OCI-LY3 (cell line): ENCODE measurements at regions not wholly inside any gene's neighbourhood (a gene's known extent, or its start where the extent isn't known, plus 50 kb on each side); places are given as distances from the start of the nearest gene placed in this dataset.

Source experiments
- H2AFZ ChIP-seq: fragments of 200-600, 300-600 bp; shearing (Covaris generic); 2 replicates; pipeline ENCODE4 v1.6.0; 2014; ENCODE audit warnings: antibody characterized with exemption, low read depth, low read length
- H3K27ac ChIP-seq: fragments of 200-600, 300-600 bp; sonication (generic); 2 replicates; pipeline ENCODE4 v1.5.1; 2014; ENCODE audit warnings: mild to moderate bottlenecking, low read length, moderate library complexity, mixed read lengths
- H3K27me3 ChIP-seq: fragments of 200-600, 300-600 bp; sonication (generic); 2 replicates; pipeline ENCODE4 v1.6.1; 2014; ENCODE audit warnings: low read depth, low read length, mixed read lengths
- H3K36me3 ChIP-seq: fragments of 200-600, 300-600 bp; sonication (generic); replicated peaks from 2 replicates; pipeline ENCODE3; 2014; ENCODE audit warnings: low read depth, low read length, mixed read lengths
- H3K4me1 ChIP-seq: fragments of 300-600, 200-600 bp; sonication (generic); 2 replicates; pipeline ENCODE4 v1.6.1; 2014; ENCODE audit warnings: low read length, mixed read lengths
- H3K4me2 ChIP-seq: fragments of 200-600, 300-600 bp; sonication (generic); 2 replicates; pipeline ENCODE4 v1.6.1; 2014; ENCODE audit warnings: low read length, mixed read lengths
- H3K4me3 ChIP-seq: fragments of 300-600, 200-600 bp; sonication (generic); 2 replicates; pipeline ENCODE4 v1.5.1; 2014; ENCODE audit warnings: antibody characterized with exemption, mild to moderate bottlenecking, low read length, moderate library complexity
- H3K79me2 ChIP-seq: fragments of 300-600, 200-600 bp; shearing (Covaris generic); 2 replicates; pipeline ENCODE4 v1.6.1; 2014; ENCODE audit warnings: mild to moderate bottlenecking, low read length, mixed read lengths
- H3K9ac ChIP-seq: fragments of 300-600, 200-600 bp; shearing (Covaris generic); 2 replicates; pipeline ENCODE4 v1.6.0; 2014; ENCODE audit warnings: mild to moderate bottlenecking, low read length, moderate library complexity
- H3K9me3 ChIP-seq: fragments of 200-600, 300-600 bp; shearing (Covaris generic); 2 replicates; pipeline ENCODE4 v1.6.1; 2014; ENCODE audit warnings: low read length, mixed read lengths; ENCODE audit not compliant: insufficient read depth
- H4K20me1 ChIP-seq: fragments of 200-600, 300-600 bp; sonication (generic); 2 replicates; pipeline ENCODE4 v1.6.1; 2016; ENCODE audit warnings: low read length, mixed read lengths; ENCODE audit not compliant: insufficient read depth
- EZH2phosphoT487 ChIP-seq: fragments of 200-600 bp; shearing (Covaris generic); IDR thresholded peaks from 2 replicates; pipeline ENCODE4 v1.6.1; 2018; ENCODE audit warnings: antibody characterized with exemption, mixed run types, low read depth
- TF ChIP-seq, protein P1 (sequence below): fragments of 200-600, 300-600 bp; sonication (generic); IDR thresholded peaks from 2 replicates; pipeline ENCODE4 v1.5.1; 2014; ENCODE audit warnings: antibody characterized with exemption, low read length, low read depth

DNA sequence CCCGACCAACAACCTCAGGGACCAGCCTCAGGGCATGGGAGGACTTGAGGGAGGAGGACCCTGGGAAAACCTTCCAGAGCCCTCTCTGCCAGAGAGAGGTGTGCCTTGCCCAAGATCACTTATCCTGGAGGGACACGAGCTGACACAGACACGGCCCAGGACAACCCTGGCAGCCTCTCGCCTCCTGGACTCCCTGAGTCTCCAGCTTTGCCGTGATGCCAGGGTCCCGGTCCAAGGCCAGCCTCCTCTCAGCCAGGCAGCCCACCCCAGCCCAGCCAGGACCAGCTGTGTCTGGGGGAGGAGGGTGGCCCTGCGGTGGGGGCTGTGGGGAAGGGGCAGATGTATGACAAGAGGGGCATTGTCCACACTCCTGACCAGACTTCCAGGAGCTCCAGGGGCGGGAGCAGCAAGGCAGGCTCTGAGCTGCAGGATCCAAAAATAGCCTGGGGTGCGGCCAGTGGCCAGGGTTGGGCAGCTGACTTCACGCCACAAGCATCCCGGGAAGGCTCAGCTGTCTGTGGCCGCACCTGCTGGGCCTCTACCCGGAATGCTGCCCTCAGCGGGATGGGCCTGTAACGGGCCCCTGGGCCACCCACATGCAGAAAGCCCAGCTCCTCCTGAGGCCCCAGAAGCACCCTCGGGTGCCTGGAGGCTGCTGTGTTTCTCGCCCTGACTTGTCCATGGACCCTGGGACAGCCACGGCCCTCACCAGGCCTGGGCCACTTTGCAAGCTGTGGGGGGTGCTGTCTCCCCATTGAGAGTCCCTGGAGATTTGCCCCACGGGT is 65.5 kb upstream of the GPC1 start:
- H4K20me1 ChIP-seq, result no peaks in the 10 kb centered on the region
- H3K4me1 ChIP-seq, result no peaks in the 10 kb centered on the region
- no peak overlapping the region for H2AFZ ChIP-seq
- no peak overlapping the region for H3K4me3 ChIP-seq
- no peak overlapping the region for H3K4me2 ChIP-seq
- no peak for TF ChIP-seq EZH2phosphoT487
- TF ChIP-seq, protein P1, sequence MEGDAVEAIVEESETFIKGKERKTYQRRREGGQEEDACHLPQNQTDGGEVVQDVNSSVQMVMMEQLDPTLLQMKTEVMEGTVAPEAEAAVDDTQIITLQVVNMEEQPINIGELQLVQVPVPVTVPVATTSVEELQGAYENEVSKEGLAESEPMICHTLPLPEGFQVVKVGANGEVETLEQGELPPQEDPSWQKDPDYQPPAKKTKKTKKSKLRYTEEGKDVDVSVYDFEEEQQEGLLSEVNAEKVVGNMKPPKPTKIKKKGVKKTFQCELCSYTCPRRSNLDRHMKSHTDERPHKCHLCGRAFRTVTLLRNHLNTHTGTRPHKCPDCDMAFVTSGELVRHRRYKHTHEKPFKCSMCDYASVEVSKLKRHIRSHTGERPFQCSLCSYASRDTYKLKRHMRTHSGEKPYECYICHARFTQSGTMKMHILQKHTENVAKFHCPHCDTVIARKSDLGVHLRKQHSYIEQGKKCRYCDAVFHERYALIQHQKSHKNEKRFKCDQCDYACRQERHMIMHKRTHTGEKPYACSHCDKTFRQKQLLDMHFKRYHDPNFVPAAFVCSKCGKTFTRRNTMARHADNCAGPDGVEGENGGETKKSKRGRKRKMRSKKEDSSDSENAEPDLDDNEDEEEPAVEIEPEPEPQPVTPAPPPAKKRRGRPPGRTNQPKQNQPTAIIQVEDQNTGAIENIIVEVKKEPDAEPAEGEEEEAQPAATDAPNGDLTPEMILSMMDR, result no peak
- H3K27me3 ChIP-seq, result no peaks in the 10 kb centered on the region
- H3K36me3 ChIP-seq, result no peaks in the 10 kb centered on the region
- no peaks in the 10 kb centered on the region for H3K79me2 ChIP-seq
- no peak overlapping the region for H3K9ac ChIP-seq
- no peak overlapping the region for H3K27ac ChIP-seq
- H3K9me3 ChIP-seq, result no peaks in the 10 kb centered on the region

DNA sequence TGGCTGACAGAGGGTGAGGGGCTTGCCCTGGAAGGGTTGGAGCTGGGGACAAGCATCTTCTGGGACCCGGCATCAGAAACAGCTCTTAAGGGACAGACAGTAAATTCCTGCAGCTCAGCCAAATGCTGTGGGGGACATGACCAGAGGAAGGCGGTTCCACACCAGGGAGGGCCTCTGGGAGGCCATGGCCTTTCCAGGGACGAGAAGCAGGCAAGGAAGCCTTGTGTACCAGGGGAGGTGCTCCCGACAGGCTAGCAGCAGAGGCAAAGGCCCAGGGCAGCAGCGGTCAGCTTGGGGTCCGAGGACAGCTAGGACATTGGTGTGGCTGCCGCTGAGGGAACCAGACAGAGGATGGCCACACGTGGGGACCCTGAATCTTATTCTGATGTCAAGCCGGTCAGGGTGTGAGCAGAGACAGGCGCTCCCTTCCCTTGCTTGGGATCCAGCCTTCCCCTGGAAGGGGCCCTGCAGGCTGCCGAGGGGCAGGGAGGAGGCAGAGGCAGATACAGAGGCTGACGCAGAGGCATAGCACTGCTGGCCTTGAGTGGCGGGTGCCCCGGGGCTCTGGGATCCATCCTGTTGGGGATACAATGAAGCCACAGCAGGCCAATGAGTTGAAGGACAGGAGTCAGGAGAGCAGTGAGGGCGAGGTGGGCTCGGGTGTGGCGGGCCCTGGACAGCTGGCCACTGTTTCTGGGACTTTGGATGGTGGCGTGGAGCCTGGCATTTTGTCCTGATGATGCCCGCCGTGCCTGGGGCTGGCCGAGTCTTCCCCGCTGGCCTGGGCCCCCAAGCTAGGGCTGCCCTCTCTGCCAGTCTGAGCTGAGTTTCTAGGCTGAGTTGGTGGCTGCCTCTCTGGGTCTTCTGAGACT is 64.1 kb upstream of the GPC1 start:
- H3K4me2 ChIP-seq, result no peak overlapping the region
- no peak overlapping the region for H3K4me3 ChIP-seq
- H4K20me1 ChIP-seq, result no peaks in the 10 kb centered on the region
- no peaks in the 10 kb centered on the region for H3K27me3 ChIP-seq
- no peak overlapping the region for H3K27ac ChIP-seq
- H3K4me1 ChIP-seq, result no peaks in the 10 kb centered on the region
- TF ChIP-seq, protein P1, result no peak
- no peak for TF ChIP-seq EZH2phosphoT487
- no peak overlapping the region for H3K9ac ChIP-seq
- H3K79me2 ChIP-seq, result no peaks in the 10 kb centered on the region
- no peaks in the 10 kb centered on the region for H3K9me3 ChIP-seq
- H3K36me3 ChIP-seq, result no peaks in the 10 kb centered on the region
- H2AFZ ChIP-seq, result no peak overlapping the region

DNA sequence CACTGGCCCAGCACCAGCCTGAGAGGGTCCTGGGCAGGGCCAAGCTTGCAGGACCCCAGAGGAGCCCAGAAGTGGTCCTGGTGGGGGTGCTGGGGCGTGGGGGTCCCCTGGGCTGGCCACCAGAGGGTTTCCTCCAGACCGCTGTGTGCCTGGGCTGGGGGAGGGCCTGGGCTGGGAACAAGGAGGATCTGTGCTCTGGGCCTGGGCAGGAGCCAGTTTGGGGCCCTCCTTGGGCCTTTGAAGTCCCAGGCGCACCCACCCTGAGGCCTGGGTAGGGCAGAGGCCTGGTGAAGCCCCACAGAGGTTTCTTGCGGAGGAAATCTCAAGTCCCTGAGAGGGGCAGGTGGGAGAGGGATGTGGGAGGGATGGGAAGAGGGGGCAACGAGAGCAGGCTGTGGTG is 63.4 kb upstream of the GPC1 start:
- H3K27me3 ChIP-seq, result no peaks in the 10 kb centered on the region
- TF ChIP-seq, protein P1, result no peak
- TF ChIP-seq EZH2phosphoT487, result no peak

DNA sequence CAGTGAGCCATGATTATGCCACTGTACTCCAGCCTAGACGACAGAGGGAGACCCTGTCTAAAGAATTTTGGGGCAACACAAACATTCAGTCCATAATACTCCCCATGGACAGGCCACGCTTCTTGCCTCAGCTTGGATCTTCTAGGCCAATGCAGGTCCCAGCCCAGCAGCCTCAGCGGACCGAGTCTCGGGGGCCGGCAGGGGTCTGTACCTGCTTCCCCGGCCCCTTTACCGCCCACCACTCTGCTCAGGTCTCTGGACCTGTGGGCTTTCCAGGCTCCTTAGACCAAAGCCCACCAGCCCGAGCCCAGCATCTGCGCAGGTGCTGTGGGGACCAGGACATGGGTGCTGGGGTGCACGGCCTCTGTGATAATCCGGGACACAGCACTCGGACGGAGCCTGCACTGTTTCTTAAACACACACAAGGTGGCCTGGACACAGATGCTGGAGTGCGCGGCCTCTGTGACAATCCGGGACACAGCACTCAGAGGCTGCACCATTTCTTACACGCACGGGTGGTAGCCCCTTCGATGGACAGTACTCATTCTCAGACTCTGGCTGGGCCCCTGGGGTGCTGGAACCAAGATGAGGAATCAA is 62.1 kb upstream of the GPC1 start:
- Histone ChIP-seq H3K79me2 (no peaks in the 10 kb centered on the region), H2AFZ (no peak overlapping the region), H3K4me1 (no peaks in the 10 kb centered on the region), H3K4me2 (no peak overlapping the region), H3K27me3 (no peaks in the 10 kb centered on the region), H3K27ac (no peak overlapping the region), H3K4me3 (no peak overlapping the region), H3K9ac (no peak overlapping the region), H4K20me1 (no peaks in the 10 kb centered on the region), H3K36me3 (no peaks in the 10 kb centered on the region), H3K9me3 (no peaks in the 10 kb centered on the region)
- no peak for TF ChIP-seq EZH2phosphoT487
- TF ChIP-seq, protein P1, result no peak

More for the DNA sequence above, 63.4 kb upstream of the GPC1 start:
- Histone ChIP-seq H3K36me3 (no peaks in the 10 kb centered on the region), H3K4me2 (no peak overlapping the region), H3K9ac (no peak overlapping the region), H4K20me1 (no peaks in the 10 kb centered on the region), H3K4me1 (no peaks in the 10 kb centered on the region), H3K79me2 (no peaks in the 10 kb centered on the region), H3K27ac (no peak overlapping the region), H3K9me3 (no peaks in the 10 kb centered on the region), H3K4me3 (no peak overlapping the region), H2AFZ (no peak overlapping the region)
